HG03139 (cell line): ENCODE measurements at regions not wholly inside any gene's neighbourhood (a gene's known extent, or its start where the extent isn't known, plus 50 kb on each side); places are given as distances from the start of the nearest gene placed in this dataset.

ENCODE experiments used
- ATAC-seq: cut with Tn5 transposase; IDR thresholded peaks from one replicate; pipeline ENCODE4 v1.9.1; 2021; ENCODE audit not compliant: unreplicated experiment

DNA sequence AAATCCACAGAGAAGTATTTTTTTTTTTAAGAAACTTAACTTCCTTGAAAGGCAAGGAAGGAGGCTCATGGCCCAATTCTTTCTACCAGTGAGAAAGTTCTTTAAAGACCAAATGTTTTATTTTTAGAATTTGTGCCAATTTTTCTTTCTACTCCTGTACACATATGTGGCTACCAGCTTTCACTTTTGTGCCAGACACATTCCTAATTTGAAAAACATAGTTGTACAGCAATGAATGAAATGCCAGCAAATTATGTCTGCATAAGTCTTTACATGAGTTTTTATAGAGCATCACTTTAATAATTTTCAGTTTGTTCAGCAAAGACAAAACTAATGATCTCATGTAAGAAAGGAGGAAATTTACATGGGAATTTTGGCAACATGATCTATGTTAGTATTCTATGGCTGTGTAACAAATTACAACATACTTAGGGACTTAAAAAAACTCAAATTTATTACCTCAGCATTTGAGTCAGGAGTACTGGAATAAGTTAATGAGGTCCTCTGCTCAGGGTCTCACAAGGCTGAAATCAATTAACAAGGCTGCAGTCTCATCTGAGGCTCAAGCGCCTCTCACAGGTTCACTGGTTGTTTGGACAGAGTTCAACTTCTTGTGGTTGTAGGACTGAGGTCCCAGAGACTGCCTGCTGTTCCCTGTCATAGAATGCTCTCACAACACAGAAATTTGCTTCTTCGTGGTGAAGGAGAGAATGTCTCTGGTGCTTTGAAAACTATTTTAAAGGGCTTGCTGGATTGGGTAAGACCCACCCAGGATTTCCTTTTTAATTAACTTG lies 678.2 kb upstream of the FAM241A start:
- no peak for ATAC-seq

DNA sequence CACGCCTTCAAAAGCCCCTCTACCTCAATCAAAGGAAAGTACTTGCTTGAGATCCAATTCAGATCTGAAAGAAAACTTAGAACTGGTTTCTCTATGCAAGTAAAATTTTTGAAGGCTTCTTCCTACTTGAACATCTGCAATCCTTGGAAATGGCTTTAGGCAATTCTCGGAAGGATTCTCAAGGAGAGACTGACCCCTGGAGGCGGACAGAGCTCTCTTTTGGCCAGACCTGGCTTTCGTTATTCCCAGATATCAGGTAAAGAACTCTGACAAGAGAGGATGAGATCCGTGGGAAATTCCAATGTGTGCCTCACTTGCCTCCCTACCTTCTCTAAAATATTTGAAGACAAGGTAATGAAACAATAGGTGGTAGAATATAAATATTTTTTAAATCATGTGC lies 670.3 kb upstream of the FAM241A start:
- ATAC-seq, result no peak

DNA sequence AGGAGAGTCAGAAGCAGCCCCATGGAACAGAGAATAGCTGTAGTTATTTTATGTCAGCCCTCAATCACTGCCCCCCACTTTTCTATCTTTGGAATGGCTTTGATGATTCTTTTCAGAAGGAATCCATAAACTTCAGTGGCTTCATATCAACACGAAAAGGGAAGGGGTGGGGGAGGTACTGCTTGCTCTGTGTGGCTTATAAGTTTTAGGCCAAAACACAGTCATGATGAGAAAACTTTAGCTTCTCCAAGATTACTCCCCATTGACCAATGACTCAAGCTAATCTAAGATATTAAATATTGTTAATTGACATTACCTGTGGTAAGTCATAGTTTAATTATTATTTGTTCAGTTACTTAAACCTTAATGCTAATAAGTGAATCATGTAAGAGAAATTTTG lies 669.6 kb upstream of the FAM241A start:
- no peak for ATAC-seq

GRCh38 chr4:111480510-111480909 lies 664.7 kb upstream of the FAM241A start:
- ATAC-seq, result no peak

DNA sequence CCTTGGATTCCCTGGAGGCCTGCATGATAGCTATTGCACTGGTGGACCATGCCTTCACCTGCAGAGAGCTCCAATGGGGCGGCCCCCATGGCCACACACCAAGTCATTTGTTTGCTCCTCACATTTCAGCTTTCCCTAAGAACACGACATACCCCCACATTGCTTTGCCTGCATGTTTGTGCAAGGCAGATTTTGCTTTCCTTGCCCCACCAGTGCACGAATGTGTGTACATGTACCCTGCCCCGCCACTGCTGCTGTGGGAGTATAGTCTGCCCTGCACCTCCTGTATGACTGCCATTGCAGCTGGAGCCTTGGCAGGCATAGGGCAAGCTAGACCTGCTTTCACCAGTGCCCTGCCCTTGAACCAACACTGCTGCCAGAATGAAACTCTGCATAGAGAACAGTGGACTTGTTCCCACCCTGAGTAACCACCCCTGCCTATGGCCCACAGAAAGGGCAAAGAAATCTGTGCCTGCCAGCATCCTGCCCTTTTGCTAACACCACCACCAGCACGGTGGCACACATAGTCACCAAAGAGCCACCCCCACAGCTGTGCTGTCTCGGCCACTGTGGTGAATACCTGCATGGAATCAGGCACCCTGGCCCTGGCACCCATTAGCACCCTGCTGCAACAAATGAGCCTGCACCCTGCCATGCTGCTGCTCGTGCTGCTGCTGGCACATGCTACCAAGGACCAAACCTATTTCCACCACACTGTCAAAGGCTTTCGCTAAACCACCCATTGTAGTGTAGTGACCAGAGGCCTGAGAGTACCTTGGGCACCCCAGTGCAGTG lies 661.7 kb upstream of the FAM241A start:
- ATAC-seq, result no peak

- ATAC-seq, result no peak
These were observed 652.8 kb upstream of the FAM241A start for GRCh38 chr4:111492496-111492895.

DNA sequence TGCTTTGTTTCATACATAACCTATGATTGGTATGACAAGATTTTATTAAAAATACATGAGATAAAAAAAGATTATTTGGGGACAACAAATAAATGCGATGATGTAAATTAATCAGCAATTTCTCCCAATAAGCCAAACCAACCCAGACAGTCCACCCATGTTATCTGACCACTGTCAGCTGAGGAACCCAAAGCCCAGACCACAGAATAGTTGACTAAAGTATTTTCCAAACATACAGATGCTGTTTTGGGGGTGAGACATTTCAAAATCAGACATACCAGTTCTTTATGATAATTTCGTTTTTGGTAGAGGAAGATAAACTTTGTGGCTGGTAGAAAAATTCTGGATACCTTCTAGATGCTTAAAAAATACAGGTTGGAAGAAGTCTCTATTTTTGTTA lies 650.8 kb upstream of the FAM241A start:
- no peak for ATAC-seq

- ATAC-seq, result no peak
These were observed 650.3 kb upstream of the FAM241A start for GRCh38 chr4:111494971-111495370.

DNA sequence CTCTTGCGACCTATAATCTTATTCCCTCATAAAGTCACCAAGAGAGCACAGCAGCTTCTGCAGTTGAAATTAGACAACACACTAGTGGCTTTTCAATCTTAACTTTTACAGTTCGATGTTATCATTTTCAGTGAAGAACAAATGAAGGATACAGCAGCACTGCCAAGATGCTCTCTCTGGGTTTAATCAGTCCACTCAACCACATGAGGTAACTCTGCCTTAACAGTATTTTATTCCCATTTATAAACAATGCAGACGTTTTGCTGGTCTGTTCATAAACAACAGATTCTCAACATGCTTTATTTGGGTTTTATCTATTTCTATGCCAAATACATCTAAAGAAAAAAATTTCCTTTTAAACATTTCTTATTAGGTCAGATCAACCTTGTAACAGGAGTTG lies 646.0 kb upstream of the FAM241A start:
- no peak for ATAC-seq

DNA sequence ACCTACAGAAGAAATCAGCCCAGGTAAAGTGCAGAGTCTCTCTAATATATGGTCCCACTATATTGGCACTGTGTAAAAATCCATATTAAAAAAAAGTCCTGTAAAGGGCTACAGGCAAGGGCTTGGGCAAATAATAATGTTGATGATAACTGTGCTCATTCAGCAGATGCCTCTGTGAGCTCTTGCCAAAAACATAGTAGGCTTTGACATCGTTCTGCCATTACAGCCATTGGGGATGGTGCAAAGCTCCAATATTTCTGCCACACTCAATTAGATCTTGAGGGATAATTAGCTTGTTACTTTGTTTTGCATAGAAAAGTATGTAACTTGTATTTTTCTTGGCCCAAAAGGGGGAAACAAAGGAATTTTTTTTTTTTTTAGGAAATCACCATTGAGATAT lies 645.5 kb upstream of the FAM241A start:
- no peak for ATAC-seq

- no peak for ATAC-seq
These were observed 644.4 kb upstream of the FAM241A start for GRCh38 chr4:111500858-111501257.

DNA sequence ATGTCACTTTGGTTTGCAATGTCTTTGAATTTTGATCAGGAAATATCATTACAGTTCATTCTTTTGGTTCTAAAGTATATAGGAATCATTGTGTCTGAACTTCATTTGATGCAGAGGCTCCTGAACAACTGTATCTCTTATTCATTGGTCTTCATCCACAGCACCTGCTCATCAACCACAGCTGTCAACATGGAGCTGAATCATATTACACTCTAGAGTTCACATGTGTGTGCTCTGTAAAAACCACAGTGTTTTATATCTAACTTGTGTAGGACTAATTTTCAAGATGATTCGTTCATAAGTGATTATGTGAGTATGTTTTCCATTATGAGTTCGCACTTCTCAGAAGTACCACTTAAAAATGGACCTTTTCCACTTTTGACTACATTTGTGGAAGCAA lies 643.3 kb upstream of the FAM241A start:
- ATAC-seq, result no peak

- ATAC-seq, result no peak
These were observed 642.6 kb upstream of the FAM241A start for GRCh38 chr4:111502626-111503025.

GRCh38 chr4:111506706-111507105 lies 638.5 kb upstream of the FAM241A start:
- no peak for ATAC-seq

GRCh38 chr4:111510535-111510934 lies 634.7 kb upstream of the FAM241A start:
- ATAC-seq, result no peak

DNA sequence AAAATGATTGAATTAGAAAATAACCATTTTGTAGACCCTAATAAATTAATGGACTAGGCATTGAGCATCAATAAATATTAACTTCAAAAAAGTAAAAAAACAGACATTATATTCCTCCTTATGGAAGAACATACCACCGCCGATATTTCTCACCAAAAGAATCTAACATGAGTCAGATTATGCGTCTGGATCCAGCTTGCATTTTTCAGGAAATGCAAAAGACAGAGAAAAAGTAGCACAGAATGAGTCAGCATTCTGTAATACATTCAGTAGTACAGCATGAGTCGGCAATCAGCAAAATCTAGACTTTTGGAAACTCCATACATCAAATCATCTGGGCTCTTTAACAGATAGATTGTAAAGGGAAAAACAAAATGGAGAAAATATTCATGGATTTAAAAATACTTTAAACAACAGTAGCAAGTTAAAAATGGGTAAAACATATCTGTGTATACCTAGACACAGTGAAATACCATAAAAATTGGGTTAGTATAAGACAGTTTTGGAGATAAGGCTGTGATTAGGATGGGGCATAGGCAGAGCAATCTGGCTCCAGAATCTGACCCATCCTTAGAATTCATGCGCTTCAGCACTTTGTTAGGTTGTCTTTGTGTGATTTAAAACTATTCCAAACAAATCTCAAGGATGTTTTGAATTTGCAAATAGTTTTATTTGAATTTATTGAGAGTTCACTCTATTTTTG lies 633.0 kb upstream of the FAM241A start:
- no peak for ATAC-seq

GRCh38 chr4:111519683-111520082 lies 625.6 kb upstream of the FAM241A start:
- no peak for ATAC-seq

DNA sequence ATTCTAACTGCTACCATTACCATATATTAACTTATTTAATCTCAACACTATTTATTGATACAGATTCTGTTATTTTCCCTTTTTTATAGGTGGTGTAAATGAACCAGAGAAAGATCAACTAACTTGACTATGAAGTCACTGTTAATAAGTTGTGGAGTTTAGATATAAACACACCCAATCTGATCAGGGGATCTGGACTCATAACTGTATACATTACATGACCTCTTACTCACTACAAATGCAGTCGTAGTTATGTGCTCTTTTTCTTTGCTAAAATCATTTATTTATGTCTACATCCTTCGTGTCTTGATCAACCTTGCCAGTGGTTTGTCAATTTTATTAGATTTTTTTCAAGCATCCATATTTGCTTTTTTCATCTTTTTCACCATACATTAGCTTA lies 614.8 kb upstream of the FAM241A start:
- ATAC-seq, result no peak

GRCh38 chr4:111535792-111536191 lies 609.5 kb upstream of the FAM241A start:
- ATAC-seq, result no peak

- no peak for ATAC-seq
These were observed 608.1 kb upstream of the FAM241A start for GRCh38 chr4:111537165-111537564.

DNA sequence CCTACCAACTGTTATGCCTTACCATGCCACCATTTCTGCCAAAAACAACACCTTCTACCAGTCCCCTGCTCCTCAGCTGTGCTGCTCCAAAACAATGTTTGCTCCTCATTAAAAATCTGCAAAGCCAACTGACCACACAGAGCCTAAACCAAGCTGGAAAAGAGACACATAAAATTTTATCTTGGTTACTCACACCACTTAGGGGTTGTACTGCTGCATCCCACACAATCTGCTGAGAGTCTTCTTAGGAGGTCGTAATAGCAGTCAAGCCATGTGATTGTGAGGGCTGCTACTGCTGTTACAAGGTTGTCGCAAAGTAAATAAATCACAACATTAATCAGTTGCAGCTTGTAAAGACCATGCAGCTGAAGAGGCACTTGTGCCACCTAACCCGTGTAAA lies 607.4 kb upstream of the FAM241A start:
- no peak for ATAC-seq

DNA sequence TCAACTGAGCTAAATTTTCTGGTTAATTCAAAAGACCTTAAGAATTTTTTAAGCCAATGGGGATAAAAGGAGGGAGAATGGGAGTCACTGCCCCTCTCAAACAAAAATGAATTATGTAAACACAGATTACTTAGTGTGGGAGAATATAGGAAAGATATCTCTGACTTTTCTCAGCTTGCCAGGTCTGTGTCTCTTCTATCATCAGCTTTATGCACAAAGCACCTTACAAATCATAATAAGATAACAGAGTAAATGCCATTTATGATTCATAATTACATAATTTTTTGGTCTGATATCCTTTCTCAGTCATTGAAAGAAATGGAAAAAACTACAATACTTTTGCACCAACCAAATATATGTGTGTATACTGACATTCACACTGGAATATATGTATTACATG lies 604.6 kb upstream of the FAM241A start:
- no peak for ATAC-seq
